SK-N-MC (cell line): ENCODE measurements at regions not wholly inside any gene's neighbourhood (a gene's known extent, or its start where the extent isn't known, plus 50 kb on each side); places are given as distances from the start of the nearest gene placed in this dataset.

Source experiments
- DNase-seq: peaks from one replicate; pipeline ENCODE4 v3.0.0-alpha.2; 2011; ENCODE audit warnings: low read depth, low spot score
- H3K27ac ChIP-seq: fragments of 200-600 bp; sonication (generic); 2 replicates; pipeline ENCODE4 v1.5.1; 2016; ENCODE audit warnings: mixed run types
- H3K36me3 ChIP-seq: fragments of 200-600 bp; sonication (generic); 2 replicates; pipeline ENCODE4 v1.6.1; 2017; ENCODE audit warnings: antibody characterized with exemption, low read length, mixed read lengths; ENCODE audit not compliant: insufficient read depth
- H3K4me3 ChIP-seq: fragments of 200-600 bp; sonication (generic); 2 replicates; pipeline ENCODE4 v1.5.1; 2016
- H3K9ac ChIP-seq: fragments of 200-600 bp; sonication (generic); 2 replicates; pipeline ENCODE4 v1.8.0; 2017; ENCODE audit warnings: mixed run types, mixed read lengths; ENCODE audit not compliant: insufficient read length
- H3K9me3 ChIP-seq: fragments of 200-600 bp; sonication (generic); 2 replicates; pipeline ENCODE4 v1.6.1; 2017; ENCODE audit warnings: low read depth, mild to moderate bottlenecking, antibody characterized with exemption, low read length, moderate library complexity, mixed read lengths
- EZH2 ChIP-seq: fragments of 200-600 bp; sonication (generic); IDR thresholded peaks from one replicate; pipeline ENCODE4 v1.6.1; 2017; ENCODE audit warnings: antibody characterized with exemption
- FOXP2 ChIP-seq: optimal IDR thresholded peaks from 2 replicates; pipeline ENCODE3; 2011; ENCODE audit warnings: mild to moderate bottlenecking, moderate library complexity; ENCODE audit not compliant: insufficient read depth; ENCODE audit errors: extremely low read length, control extremely low read depth
- POLR2AphosphoS5 ChIP-seq: IDR thresholded peaks from 2 replicates; pipeline ENCODE4 v1.6.1; 2012; ENCODE audit warnings: mild to moderate bottlenecking, low read depth, low read length, borderline replicate concordance

DNA sequence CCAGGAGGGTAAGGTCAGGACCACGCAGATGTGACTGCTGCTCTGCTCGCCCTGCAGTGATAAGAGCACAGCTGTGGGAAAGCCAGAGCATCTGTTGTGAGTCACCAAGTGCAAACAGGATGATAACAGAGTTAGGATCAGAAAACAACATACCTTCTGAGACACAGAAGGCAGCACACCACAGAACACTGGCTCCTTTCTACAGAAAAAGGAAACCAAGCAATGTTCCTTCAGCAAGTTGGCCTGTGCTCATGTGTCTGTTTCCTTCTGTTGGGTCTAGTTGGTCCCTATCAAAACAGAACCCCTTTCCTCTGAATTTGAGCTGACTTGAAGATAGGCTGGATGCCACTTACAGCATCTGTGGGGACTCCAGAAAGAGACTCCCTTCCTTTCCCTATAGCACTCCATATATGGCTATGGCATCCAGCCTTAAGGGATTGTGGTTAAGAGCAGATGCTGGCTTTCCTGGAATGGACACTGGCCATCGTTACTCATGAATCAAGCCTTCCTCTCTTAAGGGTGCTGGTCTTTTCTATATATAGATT, 440.7 kb upstream of the THBS1 start:
- no peaks in the 10 kb centered on the region for H3K36me3 ChIP-seq
- H3K27ac ChIP-seq = no peak overlapping the region
- TF ChIP-seq FOXP2 (no peak), EZH2 (no peak), POLR2AphosphoS5 (no peak)
- DNase-seq = no peak
- H3K4me3 ChIP-seq = no peak overlapping the region
- H3K9ac ChIP-seq = no peak overlapping the region
- no peaks in the 10 kb centered on the region for H3K9me3 ChIP-seq

DNA sequence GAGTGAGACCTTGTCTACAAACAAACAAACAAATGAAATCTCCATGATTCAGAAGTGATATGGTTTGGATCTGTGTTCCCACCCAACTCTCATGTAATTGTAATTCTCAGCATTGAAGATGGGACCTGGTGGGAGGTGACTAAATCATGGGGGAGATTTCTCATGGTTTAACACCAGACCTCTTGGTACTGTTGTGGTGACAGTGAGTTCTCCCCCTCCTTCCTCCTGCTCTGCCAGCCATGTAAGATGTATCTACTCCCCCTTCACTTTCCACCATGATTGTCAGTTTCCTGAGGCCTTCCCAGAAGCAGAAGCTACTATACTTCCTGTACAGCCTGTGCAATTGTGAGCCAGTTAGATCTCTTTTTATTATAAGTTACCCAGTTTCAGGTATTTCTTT, 438.4 kb upstream of the THBS1 start:
- Histone ChIP-seq H3K9me3 (no peaks in the 10 kb centered on the region), H3K36me3 (no peaks in the 10 kb centered on the region), H3K27ac (no peak overlapping the region), H3K9ac (no peak overlapping the region), H3K4me3 (no peak overlapping the region)
- no peak for TF ChIP-seq FOXP2
- TF ChIP-seq POLR2AphosphoS5 = no peak
- no peak for TF ChIP-seq EZH2
- no peak for DNase-seq

DNA sequence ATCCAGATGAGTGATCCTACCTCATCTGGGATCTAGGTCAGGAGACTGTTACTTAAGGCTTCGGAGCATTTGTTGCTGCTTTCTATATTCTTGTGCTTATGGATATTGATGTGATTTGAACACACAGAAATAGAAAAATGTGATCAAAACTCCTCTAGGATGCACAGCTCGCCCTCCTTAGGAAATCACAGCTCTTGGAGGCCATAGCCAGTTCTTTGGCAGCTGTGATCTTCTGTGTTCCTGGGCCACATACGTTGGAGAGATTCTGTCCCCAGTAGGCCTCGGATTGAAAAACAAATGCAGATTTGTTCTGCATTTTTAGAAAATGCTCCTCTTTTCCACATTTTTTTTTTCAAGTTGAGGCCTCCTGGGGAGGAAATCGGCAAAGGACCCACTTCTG, 437.4 kb upstream of the THBS1 start:
- no peaks in the 10 kb centered on the region for H3K36me3 ChIP-seq
- no peak overlapping the region for H3K27ac ChIP-seq
- no peak overlapping the region for H3K9ac ChIP-seq
- TF ChIP-seq POLR2AphosphoS5 (no peak), EZH2 (no peak), FOXP2 (no peak)
- H3K4me3 ChIP-seq = no peak overlapping the region
- DNase-seq = no peak
- H3K9me3 ChIP-seq = no peaks in the 10 kb centered on the region

DNA sequence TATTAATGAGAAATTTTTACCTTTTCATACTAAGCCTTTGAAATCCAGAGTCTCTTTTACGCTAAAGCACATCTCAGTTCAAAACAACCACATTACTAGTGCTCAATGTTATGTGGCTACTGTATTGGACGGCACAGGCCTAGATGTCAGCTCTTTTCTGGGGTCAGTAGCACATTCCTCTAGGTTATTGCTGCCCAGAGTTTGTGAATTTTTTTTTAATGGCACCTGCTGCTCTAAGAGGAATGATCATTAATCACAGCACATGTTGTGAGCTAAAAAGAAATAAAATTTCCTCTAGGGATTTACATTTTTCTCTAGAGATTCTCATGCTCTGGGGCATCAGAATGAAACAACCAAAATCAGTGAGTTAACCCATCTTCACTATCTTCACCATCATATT, 436.8 kb upstream of the THBS1 start:
- no peak overlapping the region for H3K4me3 ChIP-seq

DNA sequence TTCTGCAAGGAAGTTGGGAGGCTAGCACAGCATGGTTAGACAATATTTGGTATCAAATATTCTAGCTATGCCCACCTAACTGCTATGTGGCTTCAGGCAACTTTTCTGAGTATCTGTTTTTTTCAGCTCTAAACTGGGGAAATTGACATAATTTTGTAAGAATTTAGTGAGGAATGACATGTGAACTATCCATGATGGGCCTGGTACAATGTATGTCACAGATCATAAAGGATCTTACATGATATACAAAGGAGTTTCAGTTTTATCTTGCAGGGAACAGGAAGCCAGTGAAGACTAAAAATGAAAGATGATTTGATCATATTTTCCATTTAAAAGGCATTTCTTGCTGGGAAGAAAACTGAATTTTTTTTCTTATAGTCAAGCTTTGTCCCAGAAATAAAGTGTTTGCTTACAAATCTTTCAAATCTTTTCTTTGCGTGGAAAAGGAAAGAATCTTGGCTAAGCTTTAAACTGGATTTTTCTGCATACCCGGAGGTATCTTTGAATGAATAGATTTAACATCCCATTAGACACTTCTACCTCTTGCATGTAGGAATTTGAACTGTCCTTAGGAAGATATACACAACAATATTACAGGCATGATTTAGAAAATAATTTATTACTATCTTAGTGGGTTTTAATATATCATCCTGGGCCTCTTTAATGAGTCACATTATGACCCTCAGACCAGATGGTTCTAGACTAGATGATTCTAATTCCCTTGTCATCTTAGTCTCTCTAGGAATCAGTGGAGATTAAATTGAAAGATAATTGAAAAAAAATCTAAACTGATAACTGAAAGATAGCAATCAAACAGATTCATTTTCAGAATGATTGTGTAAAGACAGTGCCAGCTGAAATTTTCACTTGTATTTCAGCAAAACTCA, 436.0 kb upstream of the THBS1 start:
- no peaks in the 10 kb centered on the region for H3K36me3 ChIP-seq
- H3K4me3 ChIP-seq = no peak overlapping the region
- TF ChIP-seq FOXP2 (no peak), EZH2 (no peak), POLR2AphosphoS5 (no peak)
- DNase-seq = no peak
- H3K9me3 ChIP-seq = no peaks in the 10 kb centered on the region
- H3K9ac ChIP-seq = no peak overlapping the region
- H3K27ac ChIP-seq = no peak overlapping the region

More for the DNA sequence above, 436.8 kb upstream of the THBS1 start:
- Histone ChIP-seq H3K9ac (no peak overlapping the region), H3K36me3 (no peaks in the 10 kb centered on the region), H3K27ac (no peak overlapping the region), H3K9me3 (no peaks in the 10 kb centered on the region)
- DNase-seq = no peak
- no peak for TF ChIP-seq EZH2
- no peak for TF ChIP-seq FOXP2

DNA sequence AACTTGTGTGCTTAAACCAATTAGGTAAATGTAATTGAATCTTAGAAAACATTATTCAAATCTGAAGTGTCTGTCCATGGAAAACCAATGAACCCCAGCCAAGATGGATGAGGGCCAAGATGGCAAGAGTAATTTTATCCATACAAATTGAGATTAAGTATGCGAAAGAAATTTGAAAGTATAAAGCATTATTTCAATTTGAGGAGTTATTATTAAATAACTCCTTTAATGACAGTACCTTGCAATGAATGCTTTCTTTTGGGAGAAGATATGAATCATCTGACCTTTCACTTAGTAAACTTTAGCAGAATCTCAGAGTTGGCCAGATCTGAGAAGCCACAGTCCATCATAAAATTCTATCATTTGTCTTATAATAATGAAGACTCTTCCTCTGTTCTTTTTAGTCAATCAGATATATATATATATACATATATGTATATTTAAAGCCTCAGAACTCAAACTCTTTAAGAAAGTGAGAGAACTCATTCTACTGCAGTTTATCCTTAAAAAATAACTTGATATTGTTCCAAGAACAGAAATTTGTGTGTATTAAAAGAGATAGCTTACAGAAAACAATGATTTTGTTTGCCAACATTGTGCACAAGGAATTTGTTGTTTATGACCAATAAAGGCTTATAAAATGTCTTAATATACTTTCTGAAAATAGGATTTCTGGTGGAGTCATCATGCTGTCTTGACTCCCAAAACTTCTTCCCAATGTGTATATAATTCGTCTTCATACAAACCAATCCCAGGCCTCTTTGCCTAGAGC, 434.8 kb upstream of the THBS1 start:
- H3K4me3 ChIP-seq = no peak overlapping the region
- H3K9ac ChIP-seq = no peak overlapping the region
- no peaks in the 10 kb centered on the region for H3K36me3 ChIP-seq
- no peaks in the 10 kb centered on the region for H3K9me3 ChIP-seq
- no peak for TF ChIP-seq POLR2AphosphoS5
- H3K27ac ChIP-seq = no peak overlapping the region
- DNase-seq = no peak

DNA sequence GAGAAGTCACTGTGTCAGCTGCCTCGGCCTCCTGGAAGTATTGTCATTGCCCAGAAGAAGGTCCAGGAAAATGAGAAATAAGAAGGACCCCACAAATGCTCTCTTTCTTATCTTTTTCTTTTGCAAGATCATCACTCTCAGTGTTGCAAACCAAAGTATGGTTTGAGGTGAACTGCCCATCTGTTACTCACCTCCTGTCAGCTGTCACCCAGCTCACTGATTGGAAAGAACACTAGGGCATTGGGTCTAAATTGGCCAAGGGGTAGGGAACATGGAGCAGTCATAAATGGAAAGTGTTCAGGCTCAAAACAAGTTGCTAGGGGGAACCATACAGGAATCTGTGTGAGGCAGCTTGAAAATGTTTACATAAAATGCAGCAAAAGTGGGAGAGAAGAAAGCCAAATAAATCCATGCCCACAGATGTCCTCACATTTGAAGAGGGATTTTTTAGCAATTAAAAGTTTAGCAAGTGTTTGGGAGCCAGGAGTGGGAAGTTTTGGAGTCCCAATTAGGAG, 431.2 kb upstream of the THBS1 start:
- no peak for TF ChIP-seq POLR2AphosphoS5
- no peak for TF ChIP-seq EZH2
- no peak for TF ChIP-seq FOXP2
- DNase-seq = no peak
- H3K4me3 ChIP-seq = no peak overlapping the region
- no peak overlapping the region for H3K9ac ChIP-seq
- H3K9me3 ChIP-seq = no peaks in the 10 kb centered on the region
- no peak overlapping the region for H3K27ac ChIP-seq
- H3K36me3 ChIP-seq = no peaks in the 10 kb centered on the region

DNA sequence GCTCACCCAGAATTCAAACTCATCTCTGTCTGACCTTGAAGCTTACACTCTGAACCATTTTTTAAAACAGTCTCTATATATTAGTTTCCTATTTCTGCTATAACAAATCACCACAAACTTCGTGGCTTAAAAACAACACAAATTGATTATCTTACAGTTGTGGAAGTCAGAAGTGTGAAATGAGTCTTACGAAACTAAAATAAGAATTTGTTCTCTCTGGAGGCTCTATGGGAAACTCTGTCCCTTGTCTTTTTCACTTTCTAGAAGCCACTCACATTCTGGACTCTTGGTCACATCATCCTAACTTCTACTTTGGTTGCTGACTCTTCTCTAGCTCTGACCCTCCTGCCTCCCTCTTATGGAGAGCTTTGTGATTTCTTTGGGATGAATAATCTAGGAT, 429.3 kb upstream of the THBS1 start:
- TF ChIP-seq EZH2 (no peak), POLR2AphosphoS5 (no peak), FOXP2 (no peak)

More for the DNA sequence above, 429.3 kb upstream of the THBS1 start:
- DNase-seq = no peak
- H3K36me3 ChIP-seq = no peaks in the 10 kb centered on the region
- H3K4me3 ChIP-seq = no peak overlapping the region
- no peak overlapping the region for H3K27ac ChIP-seq
- no peaks in the 10 kb centered on the region for H3K9me3 ChIP-seq
- no peak overlapping the region for H3K9ac ChIP-seq
